ENCODE measurements at regions not wholly inside any gene's neighbourhood (a gene's known extent, or its start where the extent isn't known, plus 50 kb on each side); places are given as distances from the start of the nearest gene placed in this dataset.
"Not testable (repeated sequence)": the region's sequence is repeated elsewhere in the genome, so short reads cannot be mapped to it uniquely, and the experiment has no call there.

DNA sequence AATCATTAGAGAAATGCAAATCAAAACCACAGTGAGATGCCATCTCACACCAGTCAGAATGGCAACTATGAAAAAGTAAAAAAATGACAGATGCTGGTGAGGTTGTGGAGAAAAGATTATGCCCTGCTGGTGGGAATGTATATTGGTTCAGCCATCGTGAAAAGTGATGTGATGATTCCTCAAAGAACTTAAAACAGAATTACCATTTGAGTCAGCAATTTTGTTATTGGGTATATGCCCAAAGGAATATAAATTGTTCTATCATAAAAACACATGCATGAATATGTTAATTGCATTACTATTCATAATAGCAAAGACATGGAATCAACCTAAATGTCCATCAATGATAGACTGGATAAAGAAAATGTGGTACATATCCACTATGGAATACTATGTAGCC is 115.1 kb upstream of the OR4E1 start:
- FAIRE-seq: not testable (repeated sequence)

DNA sequence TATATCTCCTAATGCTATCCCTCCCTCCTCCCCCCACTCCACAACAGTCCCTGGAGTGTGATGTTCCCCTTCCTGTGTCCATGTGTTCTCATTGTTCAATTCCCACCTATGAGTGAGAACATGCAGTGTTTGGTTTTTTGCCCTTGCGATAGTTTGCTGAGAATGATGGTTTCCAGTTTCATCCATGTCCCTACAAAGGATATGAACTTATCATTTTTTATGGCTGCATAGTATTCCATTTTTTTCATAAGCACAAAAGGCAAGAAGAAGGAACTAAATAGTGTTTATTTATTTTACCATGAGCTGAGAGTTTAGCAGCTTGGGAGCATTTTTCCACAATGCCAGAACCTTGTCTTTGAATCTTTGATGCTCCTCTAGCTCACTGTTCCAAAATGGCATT is 113.6 kb upstream of the OR4E1 start:
- FAIRE-seq: not testable (repeated sequence)

DNA sequence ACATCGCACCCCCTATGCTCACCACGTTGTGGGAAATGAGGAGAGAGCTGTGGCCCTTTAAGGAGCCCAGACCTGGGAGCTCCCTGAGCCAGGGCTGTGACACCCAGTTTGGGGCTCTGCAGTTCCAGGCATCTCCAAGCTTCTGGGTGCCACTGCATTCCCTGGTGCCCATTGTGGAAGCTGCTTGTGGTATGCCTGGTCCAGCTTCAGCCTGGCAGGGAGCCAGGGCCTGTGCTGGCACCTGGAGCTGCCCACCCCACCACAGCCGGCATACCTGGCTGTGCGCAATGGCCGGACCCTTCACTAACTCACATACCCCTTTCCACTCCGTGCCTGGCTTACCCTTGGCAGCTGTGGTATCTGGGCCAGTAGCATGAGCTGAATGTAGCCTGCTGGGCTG is 107.9 kb upstream of the OR4E1 start:
- FAIRE-seq: no peak

DNA sequence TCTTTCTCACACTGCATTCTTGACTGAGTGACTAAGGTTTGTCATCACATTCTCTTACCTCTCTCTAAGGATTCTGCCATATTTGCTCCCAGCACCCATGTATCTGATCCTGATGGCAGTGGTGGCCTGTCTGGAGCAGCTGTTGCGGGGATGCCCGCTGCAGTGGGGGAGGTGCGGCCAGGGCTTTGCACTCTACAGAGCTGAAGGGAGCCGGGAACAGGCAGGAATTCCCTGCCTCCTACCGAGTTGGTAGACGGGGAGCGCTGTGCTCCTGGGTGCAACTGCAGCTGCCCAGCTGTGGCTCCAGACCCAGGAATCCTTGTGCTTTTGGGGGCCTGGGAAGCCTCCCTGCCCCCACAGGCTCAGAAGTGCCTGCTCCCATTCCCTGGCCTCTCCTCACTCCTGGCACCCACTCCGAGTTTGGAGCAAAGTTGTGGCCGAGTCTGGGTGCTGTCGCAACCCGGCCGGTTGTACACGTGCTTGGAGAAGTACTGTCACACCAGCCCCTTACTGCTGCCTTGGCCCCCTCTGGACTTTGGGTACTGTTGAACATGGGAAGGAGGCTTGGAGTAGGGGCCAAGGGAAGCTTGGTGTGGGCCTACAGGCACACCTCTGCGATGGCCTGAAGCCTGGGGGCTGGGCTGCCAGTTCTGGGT is 106.9 kb upstream of the OR4E1 start:
- no peak for FAIRE-seq

DNA sequence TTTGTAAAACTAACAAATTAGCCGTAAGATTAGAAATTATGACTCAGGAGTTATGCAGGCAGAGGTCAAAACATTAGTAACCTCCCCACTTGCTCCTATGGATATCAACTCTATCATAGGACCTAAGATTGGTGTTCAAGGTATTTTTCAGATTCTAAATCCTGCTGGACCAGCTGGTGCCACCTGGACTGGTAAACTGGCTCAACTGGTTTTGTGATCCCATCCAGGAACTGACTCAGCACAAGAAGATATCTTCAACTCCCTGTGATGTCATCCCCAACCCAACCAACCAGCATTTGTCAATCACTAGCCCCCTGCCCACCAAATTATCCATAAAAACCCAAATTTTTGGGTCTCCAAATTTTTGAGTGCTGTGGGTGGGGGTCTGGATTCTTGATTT is 98.1 kb upstream of the OR4E1 start:
- FAIRE-seq: no peak

DNA sequence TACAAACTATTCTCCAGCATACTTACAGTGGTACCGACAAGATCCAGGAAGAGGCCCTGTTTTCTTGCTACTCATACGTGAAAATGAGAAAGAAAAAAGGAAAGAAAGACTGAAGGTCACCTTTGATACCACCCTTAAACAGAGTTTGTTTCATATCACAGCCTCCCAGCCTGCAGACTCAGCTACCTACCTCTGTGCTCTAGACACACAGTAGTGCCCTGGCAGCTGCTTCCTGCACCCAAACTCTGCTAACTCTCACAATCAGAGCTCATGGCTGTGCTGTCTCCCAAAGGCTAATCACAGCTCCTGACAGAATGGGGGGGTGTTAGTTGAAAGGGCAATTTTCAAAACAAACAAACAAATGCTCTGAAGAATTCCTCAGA is 95.2 kb upstream of the OR4E1 start:
- no peak for FAIRE-seq

DNA sequence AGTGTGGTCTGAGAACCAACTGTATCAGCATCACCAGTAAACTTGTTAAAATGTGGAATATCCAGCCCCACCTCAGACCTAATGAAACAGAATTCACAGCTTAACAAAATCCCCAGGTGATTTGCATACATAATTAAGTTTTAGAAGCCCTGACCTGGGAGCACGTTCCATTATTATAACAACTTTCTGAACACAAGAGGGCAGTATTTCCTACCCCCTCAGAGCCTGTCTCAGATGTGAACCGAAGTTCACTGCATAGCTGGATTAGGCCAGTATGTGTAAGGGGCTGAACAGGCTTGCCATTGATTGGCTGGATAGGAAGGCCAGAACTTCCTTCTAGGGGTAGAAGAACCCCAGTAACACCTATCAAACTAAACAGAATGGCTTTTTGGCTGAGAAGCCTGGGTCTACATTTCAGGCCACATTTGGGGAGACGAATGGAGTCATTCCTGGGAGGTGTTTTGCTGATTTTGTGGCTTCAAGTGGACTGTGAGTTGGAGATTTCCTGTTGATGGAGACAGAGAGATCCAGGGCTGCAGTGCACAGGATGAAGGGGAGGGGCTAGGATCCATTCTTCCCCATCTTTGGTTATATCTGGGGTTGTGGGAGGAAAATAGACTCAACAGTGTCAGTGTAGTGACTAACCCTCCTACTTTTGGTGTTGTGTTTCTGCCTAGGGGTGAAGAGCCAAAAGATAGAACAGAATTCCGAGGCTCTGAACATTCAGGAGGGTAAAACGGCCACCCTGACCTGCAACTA is 94.7 kb upstream of the OR4E1 start:
- FAIRE-seq: no peak

DNA sequence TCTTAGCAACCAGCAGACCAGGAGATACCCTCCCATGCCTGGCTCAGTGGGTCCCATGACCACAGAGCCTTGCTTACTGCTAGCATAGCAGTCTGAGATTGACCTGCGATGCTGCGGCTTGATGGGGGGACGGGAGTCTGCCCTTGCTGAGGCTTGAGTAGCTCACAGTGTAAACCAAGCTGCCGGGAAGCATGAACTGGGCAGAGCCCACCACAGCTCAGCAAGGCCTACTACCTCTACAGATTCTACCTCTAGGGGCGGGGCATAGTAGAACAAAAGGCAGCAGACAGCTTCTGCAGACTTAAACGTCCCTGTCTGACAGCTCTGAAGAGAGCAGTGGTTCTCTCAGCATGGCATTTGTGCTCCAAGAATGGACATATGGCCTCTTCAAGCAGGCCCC is 86.7 kb upstream of the OR4E1 start:
- FAIRE-seq: not testable (repeated sequence)

DNA sequence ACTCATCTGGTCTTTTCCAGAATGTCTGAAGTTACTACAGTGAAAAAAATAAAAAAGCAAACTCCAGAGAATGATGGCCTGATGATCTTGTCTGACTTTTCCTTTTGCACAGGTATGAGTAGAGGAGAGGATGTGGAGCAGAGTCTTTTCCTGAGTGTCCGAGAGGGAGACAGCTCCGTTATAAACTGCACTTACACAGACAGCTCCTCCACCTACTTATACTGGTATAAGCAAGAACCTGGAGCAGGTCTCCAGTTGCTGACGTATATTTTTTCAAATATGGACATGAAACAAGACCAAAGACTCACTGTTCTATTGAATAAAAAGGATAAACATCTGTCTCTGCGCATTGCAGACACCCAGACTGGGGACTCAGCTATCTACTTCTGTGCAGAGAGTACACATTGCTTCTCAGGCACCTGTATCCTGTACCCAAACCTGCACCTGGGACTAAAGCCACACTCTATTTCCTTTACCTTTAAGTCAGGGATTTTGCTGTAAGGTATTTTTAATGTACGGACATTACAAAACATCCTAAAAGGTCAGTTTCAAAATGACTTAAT is 75.8 kb upstream of the OR4E1 start:
- FAIRE-seq: no peak

DNA sequence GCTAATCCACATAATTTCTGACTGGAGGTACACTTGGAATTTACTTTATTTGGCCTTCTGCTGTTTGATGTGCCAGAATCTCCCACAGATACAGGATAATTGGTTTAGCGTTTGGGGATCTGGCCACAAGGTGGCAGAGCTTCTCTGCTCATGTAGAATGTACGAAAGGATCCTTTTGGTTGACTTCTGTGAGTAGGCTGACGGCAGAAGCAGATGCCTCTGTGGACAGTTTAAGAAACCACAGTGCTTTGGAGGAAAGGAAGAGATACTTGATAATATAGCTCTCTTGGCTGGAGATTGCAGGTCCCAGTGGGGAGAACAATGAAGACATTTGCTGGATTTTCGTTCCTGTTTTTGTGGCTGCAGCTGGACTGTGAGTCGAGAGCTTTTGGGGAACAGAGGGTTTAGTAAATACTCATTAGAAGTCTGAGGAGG is 75.3 kb upstream of the OR4E1 start:
- FAIRE-seq: peak; percentile 65

DNA sequence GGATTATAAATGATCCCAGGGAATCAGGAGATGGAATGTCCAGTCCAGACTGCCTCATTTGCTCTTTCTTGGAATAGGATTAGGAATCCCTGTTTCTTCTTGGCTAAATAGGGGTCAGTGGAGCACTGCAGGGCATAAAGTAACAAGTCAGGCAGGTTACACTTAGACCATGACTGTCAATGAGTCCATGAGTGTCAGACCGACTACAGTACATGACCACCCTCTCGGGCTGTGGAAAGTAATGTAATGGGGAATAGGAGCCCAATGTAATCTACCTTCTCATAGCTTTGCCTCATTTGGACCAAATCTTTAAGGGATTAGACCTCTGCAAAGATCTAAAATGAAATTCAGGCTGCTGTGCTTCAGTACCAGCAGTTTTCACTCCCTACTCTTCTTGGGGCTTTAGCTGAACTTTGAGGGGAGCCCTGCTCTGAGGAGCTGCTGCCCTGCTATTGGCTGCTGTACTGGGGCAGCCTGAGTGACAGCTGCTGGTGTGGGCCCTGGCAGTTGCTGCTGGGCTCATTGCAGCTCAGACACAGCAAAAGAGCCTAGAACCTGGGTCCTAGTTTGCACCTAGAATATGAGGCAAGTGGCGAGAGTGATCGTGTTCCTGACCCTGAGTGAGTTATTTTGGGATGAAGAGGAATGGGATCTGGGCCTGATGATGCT is 62.2 kb upstream of the OR4E1 start:
- no peak for FAIRE-seq

DNA sequence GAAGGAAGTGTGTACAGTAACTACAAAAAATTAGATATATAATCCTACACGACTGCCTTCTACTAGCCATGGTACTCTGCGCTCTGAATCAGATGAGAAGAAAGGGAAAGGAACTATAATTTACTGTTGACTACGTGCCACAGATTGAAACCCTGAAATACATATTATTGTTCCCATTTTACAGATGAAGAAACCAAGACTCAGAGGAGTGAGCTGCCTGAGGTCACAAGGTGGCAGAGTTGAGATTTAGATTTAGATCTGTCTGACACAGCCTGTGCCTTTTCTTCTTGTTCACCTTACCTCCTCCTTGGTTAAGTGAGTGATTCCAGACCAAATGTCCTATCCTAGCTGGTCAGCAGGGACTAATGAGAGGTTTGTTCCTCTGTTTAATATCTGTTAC is 61.6 kb upstream of the OR4E1 start:
- FAIRE-seq: no peak

DNA sequence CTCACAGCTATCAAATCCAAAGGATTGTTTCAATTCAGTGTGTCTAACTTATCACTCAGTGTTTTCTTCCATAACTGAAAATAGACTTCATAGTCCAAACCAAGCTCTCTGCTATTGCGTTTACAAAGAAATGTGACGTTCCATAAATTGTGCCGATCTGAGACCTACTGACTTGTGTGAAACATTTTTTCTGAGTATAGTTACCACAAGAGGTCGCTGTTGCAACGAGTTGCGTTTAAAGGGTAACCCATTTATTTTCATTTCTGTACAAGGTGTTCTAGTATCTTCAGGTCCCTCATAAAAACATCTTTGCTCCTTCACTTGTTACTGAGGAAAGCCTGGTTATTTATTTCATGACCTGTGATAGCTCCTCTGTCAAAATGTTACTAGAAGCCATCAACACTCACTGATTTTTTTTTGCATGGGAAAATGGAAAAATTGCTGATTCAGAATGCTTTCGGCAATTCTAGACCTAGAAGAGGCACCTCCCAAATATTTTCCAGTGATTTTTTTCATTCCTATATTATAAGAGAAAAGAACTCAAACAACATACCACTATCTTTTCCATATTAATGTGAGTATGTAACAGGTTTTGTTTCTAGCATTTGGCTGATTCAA is 60.9 kb upstream of the OR4E1 start:
- peak; percentile 90 for FAIRE-seq

DNA sequence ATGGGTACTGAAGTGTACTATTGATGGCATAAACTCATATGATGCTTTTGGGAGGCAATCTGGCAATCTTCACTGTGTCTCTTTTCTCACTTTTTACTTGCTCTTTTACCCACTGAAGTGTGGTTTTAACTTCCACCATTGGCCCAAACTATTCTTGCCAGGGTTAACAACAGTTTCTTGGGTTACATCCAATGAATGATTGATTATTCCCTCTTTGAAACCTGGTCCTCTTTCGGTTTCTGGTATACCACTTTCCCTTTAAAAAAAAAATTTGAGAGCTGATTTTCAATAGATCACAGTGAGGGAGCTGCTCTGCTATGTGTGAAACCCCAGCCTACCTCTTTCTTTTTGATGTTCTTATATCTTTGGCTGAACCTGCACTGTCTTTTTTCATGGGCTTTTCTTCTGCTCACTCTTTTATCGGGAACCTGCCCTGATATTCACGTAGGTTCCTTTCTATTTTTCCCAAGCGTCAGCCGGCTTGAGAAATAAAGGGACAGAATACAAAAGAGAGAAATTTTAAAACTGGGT is 56.1 kb upstream of the OR4E1 start:
- no peak for FAIRE-seq

DNA sequence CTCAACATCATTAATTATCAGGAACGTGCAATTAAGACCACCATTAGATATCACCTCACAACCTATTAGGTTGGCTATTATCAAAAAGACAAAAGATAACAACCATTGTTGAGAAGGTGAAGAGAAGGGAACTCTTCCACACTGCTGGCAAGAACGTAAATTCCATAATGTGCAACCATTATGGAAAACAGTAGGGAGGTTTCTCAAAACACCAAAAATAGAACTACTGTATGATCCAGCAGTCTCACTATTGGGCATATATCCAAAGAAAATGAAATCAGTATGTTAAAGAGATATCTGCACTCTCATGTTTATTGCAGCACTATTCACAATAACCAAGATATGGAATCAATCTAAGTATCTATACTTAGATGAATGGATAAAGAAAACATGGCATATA is 51.6 kb upstream of the OR4E1 start:
- FAIRE-seq: no peak

DNA sequence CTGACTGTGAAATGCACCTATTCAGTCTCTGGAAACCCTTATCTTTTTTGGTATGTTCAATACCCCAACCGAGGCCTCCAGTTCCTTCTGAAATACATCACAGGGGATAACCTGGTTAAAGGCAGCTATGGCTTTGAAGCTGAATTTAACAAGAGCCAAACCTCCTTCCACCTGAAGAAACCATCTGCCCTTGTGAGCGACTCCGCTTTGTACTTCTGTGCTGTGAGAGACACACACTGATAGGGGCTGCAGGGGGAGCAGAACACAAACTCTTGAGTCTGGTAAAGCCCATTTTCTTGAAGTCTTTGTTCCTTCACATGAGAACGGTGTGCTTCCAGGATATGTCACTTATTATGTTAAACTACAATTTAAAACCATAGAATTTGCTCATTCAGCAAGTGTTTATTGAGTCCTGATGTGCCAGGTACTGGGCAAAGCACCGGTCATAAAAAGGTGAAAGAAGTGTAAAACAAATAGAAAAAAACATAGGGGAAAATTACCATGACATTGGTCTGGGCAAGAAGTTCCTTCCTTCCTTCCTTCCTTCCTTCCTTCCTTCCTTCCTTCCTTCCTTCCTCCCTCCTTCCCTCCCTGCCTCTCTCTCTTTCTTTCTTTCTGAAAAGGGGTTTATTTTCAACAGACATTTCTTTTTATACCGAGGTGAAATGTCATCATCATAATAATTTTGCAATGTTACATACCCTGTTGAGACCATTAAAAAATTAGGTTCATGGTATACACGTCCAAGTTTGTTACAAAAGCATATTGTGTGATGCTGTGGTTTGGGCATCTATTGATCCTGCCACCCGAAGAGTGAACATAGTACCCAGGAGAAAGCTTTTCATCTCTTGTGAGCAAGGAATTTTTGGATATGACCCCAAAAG is 50.7 kb upstream of the OR4E1 start:
- FAIRE-seq: no peak

DNA sequence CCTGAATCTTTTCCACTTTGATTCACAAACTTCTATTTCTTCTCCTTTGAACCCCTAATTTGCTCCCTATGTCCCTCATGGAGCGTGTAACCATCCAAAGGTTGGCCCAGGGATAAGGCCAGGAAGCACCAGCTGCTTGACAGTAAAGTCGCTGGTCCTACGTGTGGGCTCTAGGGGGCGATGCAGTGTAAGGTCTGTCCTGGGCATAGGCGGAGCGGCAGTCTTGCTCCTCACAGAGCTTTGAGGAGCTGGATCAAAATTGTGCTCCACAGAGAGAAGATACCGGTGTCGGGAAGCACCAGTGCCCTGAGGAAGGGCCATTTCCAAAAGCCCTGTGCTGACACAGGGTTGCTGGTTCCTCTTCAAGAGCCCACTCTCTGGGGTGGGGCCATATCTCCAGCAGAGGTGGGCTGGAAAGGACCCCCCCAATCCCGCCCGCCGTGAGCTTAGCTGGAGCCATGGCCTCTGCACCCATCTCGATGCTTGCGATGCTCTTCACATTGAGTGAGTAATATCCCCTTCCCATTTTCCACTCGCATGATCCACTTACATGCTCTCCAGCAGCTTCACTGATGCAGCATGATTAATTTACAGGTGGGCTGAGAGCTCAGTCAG is 49.9 kb upstream of the OR4E1 start:
- no peak for FAIRE-seq
